GM12872 (cell line): ENCODE measurements at regions not wholly inside any gene's neighbourhood (a gene's known extent, or its start where the extent isn't known, plus 50 kb on each side); places are given as distances from the start of the nearest gene placed in this dataset.

Experiments
- CTCF ChIP-seq: IDR thresholded peaks from 3 replicates; pipeline ENCODE4 v1.5.1; 2011; ENCODE audit warnings: low read depth, mild to moderate bottlenecking, low read length, moderate library complexity; ENCODE audit not compliant: insufficient read depth

GRCh38 chr1:5798904-5799303 is 193.3 kb downstream of the NPHP4 start:
- no peak for TF ChIP-seq CTCF

- no peak for TF ChIP-seq CTCF
Measured at GRCh38 chr1:5798151-5798730, 194.0 kb downstream of the NPHP4 start.

- TF ChIP-seq CTCF: no peak
Measured at GRCh38 chr1:5796028-5796427, 196.2 kb downstream of the NPHP4 start.

- no peak for TF ChIP-seq CTCF
Measured at GRCh38 chr1:5794279-5794678, 197.9 kb downstream of the NPHP4 start.

- TF ChIP-seq CTCF: no peak
Measured at GRCh38 chr1:5793516-5793915, 198.7 kb downstream of the NPHP4 start.

- TF ChIP-seq CTCF: no peak
Measured at GRCh38 chr1:5781079-5781478, 211.1 kb downstream of the NPHP4 start.

- TF ChIP-seq CTCF: no peak
Measured at GRCh38 chr1:5780324-5780716, 211.9 kb downstream of the NPHP4 start.
